ENCODE measurements at regions not wholly inside any gene's neighbourhood (a gene's known extent, or its start where the extent isn't known, plus 50 kb on each side); places are given as distances from the start of the nearest gene placed in this dataset.

- TF ChIP-seq, protein P1, sequence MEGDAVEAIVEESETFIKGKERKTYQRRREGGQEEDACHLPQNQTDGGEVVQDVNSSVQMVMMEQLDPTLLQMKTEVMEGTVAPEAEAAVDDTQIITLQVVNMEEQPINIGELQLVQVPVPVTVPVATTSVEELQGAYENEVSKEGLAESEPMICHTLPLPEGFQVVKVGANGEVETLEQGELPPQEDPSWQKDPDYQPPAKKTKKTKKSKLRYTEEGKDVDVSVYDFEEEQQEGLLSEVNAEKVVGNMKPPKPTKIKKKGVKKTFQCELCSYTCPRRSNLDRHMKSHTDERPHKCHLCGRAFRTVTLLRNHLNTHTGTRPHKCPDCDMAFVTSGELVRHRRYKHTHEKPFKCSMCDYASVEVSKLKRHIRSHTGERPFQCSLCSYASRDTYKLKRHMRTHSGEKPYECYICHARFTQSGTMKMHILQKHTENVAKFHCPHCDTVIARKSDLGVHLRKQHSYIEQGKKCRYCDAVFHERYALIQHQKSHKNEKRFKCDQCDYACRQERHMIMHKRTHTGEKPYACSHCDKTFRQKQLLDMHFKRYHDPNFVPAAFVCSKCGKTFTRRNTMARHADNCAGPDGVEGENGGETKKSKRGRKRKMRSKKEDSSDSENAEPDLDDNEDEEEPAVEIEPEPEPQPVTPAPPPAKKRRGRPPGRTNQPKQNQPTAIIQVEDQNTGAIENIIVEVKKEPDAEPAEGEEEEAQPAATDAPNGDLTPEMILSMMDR (conservative IDR thresholded peaks at IDR 0.05): no peak
These were observed 286.9 kb downstream of the NFKBIZ start for GRCh38 chr3:102136183-102136582.

GRCh38 chr3:102140116-102140515, 290.8 kb downstream of the NFKBIZ start:
- TF ChIP-seq, protein P1 (conservative IDR thresholded peaks at IDR 0.05): no peak
- H3K27ac ChIP-seq: no peak overlapping the region

More at GRCh38 chr3:102136183-102136582, 286.9 kb downstream of the NFKBIZ start:
- peak overlapping the region; percentile 41 for H3K27ac ChIP-seq

DNA sequence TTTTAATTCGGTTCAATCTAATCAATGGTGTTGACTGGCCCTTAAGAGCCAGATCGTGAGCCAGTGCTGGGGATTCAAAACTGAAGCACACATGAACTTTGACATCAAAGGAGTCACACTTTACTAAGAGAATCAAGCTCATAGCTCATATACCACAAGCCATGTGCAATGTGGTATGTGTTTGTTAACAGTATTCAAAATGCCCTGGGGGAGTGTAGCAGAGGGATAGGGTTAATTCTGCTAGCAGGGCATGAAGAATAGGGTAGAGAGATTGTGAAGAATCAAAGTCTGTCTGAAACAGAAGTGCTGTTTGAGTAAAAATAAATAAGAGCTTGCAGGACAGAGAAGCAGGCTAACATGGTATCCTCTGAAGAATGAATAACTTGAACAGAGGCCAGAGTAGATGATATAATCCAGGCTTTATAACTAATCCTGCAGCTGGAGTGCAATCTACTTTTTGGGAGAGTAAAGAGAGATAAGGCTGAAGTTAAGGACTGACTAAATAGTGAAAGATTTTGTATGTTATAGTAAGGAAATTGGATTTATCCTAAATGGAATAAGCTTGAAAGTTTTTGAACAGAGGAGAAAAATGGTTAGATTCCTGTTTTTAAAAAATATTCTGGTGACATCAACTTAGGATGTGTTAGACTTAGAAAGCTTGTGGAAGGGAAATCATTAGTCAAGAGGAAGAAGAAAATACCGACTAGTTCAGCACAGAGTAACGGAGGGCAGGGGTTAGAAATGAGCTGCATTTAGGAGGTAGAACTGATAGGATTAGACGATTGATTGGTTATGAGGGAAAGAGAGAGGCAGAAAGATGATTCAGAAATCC, 292.0 kb downstream of the NFKBIZ start:
- TF ChIP-seq, protein P1 (conservative IDR thresholded peaks at IDR 0.05): no peak

GRCh38 chr3:102141928-102142239, 292.6 kb downstream of the NFKBIZ start:
- H3K27ac ChIP-seq: no peak overlapping the region
- TF ChIP-seq, protein P1 (conservative IDR thresholded peaks at IDR 0.05): no peak

More for the DNA sequence above, 292.0 kb downstream of the NFKBIZ start:
- no peak overlapping the region for H3K27ac ChIP-seq

DNA sequence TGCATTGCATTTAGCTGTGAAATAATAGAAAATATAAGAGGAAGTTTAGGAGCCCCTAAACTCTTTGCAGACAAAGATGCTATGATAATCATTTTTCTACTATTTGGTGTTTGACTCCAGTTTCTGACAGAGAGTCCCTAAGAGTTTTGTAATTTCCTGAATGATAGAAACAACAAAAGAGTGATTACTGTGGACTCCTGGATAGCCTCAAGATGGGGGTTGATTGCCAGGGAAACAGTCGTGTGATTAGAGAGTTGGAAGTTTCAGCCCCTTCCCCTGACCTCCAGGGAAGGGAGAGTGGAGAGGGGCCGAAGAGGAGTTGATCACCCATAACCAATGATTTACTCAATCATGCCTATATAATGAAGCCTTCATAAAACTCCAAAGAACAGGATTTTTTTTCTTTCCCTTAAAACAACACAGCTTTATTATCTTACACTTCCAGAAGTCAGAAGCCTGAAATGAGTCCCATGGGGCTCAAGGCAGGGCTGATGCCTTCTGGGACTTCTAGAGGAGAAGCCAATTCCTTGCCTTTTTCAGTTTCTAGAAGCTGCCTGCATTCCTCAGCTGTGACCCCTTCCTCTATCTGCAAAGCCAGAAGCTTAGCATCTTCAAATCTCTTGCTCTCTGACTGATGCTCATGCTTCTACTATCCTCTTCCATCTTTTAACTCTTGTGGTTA, 292.3 kb upstream of the ZPLD1 start:
- H3K27ac ChIP-seq: no peak overlapping the region
- TF ChIP-seq, protein P1 (conservative IDR thresholded peaks at IDR 0.05): no peak

DNA sequence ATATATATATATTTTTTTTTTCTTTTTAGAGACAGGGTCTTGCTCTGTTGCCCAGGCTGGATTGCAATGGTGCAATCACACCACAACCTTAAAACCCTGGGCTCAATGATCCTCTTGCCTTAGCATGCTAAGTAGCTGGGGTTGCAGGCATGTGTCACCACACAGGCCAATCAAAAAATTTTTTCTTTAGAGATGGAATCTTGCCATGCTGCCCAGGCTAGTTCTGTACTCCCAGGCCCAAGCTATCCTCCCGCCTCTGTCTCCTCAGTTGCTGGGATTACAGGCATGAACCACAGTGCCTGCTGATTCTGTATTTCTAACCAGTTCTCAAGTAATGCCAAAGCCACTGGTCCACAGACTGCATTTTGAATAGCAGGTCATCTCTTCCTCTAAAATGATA, 291.3 kb upstream of the ZPLD1 start:
- no peak overlapping the region for H3K27ac ChIP-seq
- TF ChIP-seq, protein P1 (conservative IDR thresholded peaks at IDR 0.05): no peak

- TF ChIP-seq, protein P1 (conservative IDR thresholded peaks at IDR 0.05): no peak
- no peak overlapping the region for H3K27ac ChIP-seq
These were observed 290.8 kb upstream of the ZPLD1 start for GRCh38 chr3:102144063-102144462.

Data from VCaP (cell line).